Trophoblast cell (in vitro differentiated cells and primary cell): ENCODE measurements at regions not wholly inside any gene's neighbourhood (a gene's known extent, or its start where the extent isn't known, plus 50 kb on each side); places are given as distances from the start of the nearest gene placed in this dataset.

Experiments used
- DNase-seq, 2 donors: peaks; one replicate each; pipeline ENCODE4 v3.0.0-alpha.2; 2016
- H2AFZ ChIP-seq: 2 replicates; pipeline ENCODE4 v1.6.1; 2013; ENCODE audit warnings: low read length, moderate library complexity, mild to moderate bottlenecking; ENCODE audit not compliant: insufficient read depth, poor library complexity
- H2AK5ac ChIP-seq: 2 replicates; pipeline ENCODE4 v1.6.1; 2013; ENCODE audit warnings: mild to moderate bottlenecking, low read length
- H2BK120ac ChIP-seq: 2 replicates; pipeline ENCODE4 v1.6.1; 2013; ENCODE audit warnings: low read length, mild to moderate bottlenecking, moderate library complexity; ENCODE audit not compliant: insufficient read depth, poor library complexity
- H2BK12ac ChIP-seq: 2 replicates; pipeline ENCODE4 v1.6.1; 2013; ENCODE audit warnings: mild to moderate bottlenecking, low read length, moderate library complexity
- H2BK5ac ChIP-seq: 2 replicates; pipeline ENCODE4 v1.6.1; 2013; ENCODE audit warnings: low read length, low read depth, moderate library complexity, mild to moderate bottlenecking; ENCODE audit not compliant: poor library complexity
- H3K14ac ChIP-seq: 2 replicates; pipeline ENCODE4 v1.6.1; 2013; ENCODE audit warnings: mild to moderate bottlenecking, low read length
- H3K18ac ChIP-seq: 2 replicates; pipeline ENCODE4 v1.6.1; 2013; ENCODE audit warnings: mild to moderate bottlenecking, low read length
- H3K23ac ChIP-seq: 2 replicates; pipeline ENCODE4 v1.6.1; 2013; ENCODE audit warnings: low read length
- H3K27ac ChIP-seq: 2 replicates; pipeline ENCODE4 v1.5.1; 2013; ENCODE audit warnings: low read depth, mild to moderate bottlenecking, inconsistent platforms, low read length, moderate library complexity
- H3K27me3 ChIP-seq: 2 replicates; pipeline ENCODE4 v1.6.1; 2013; ENCODE audit warnings: inconsistent platforms, mild to moderate bottlenecking, low read length, moderate library complexity; ENCODE audit not compliant: insufficient read depth
- H3K36me3 ChIP-seq, 2 experiments: 1 replicate in 1 of 2; 2 replicates in 1 of 2; pipeline ENCODE4 v1.6.1; 2013; ENCODE audit warnings: low read length in 2 of 2, mild to moderate bottlenecking in 2 of 2, moderate library complexity in 1 of 2; ENCODE audit not compliant: insufficient read depth in 2 of 2, control insufficient read depth in 1 of 2
- H3K4ac ChIP-seq: 2 replicates; pipeline ENCODE4 v1.6.1; 2013; ENCODE audit warnings: low read depth, mild to moderate bottlenecking, low read length, moderate library complexity
- H3K4me1 ChIP-seq, 2 experiments: 1 replicate in 1 of 2; 2 replicates in 1 of 2; pipeline ENCODE4 v1.6.1; 2013; ENCODE audit warnings: low read length in 2 of 2, mild to moderate bottlenecking in 2 of 2, moderate library complexity in 1 of 2; ENCODE audit not compliant: insufficient read depth in 2 of 2, control insufficient read depth in 1 of 2
- H3K4me2 ChIP-seq: 2 replicates; pipeline ENCODE4 v1.6.1; 2013; ENCODE audit warnings: inconsistent platforms, mild to moderate bottlenecking, low read length, moderate library complexity
- H3K4me3 ChIP-seq: 2 replicates; pipeline ENCODE4 v1.5.1; 2013; ENCODE audit warnings: mild to moderate bottlenecking, low read depth, low read length, inconsistent platforms
- H3K79me1 ChIP-seq: one replicate; pipeline ENCODE4 v1.6.1; 2013; ENCODE audit warnings: low read length
- H3K79me2 ChIP-seq: 2 replicates; pipeline ENCODE4 v1.6.1; 2013; ENCODE audit warnings: low read length, mild to moderate bottlenecking; ENCODE audit not compliant: control insufficient read depth, insufficient read depth, poor library complexity
- H3K9ac ChIP-seq: 2 replicates; pipeline ENCODE4 v1.6.1; 2013; ENCODE audit warnings: mild to moderate bottlenecking, low read length
- H3K9me3 ChIP-seq: 2 replicates; pipeline ENCODE4 v1.6.1; 2013; ENCODE audit warnings: low read depth, mild to moderate bottlenecking, control low read depth, inconsistent platforms, low read length; ENCODE audit not compliant: insufficient read depth
- H4K12ac ChIP-seq: 2 replicates; pipeline ENCODE4 v1.6.1; 2013; ENCODE audit warnings: low read depth, mild to moderate bottlenecking, low read length, moderate library complexity
- H4K8ac ChIP-seq: 2 replicates; pipeline ENCODE4 v1.6.1; 2013; ENCODE audit warnings: low read depth, mild to moderate bottlenecking, low read length, moderate library complexity
- H4K91ac ChIP-seq: one replicate; pipeline ENCODE4 v1.6.1; 2013; ENCODE audit warnings: low read depth, mild to moderate bottlenecking, low read length, moderate library complexity
- WGBS: extraction: QIAGEN DNeasy Blood & Tissue Kit; methylation state at CpG from one replicate; pipeline ENCODE4 v1.1.7; 2013; ENCODE audit warnings: missing lambda C conversion rate; ENCODE audit not compliant: insufficient read length, insufficient coverage; ENCODE audit errors: extremely low coverage; 5-methylcytosine and 5-hydroxymethylcytosine counted together

DNA sequence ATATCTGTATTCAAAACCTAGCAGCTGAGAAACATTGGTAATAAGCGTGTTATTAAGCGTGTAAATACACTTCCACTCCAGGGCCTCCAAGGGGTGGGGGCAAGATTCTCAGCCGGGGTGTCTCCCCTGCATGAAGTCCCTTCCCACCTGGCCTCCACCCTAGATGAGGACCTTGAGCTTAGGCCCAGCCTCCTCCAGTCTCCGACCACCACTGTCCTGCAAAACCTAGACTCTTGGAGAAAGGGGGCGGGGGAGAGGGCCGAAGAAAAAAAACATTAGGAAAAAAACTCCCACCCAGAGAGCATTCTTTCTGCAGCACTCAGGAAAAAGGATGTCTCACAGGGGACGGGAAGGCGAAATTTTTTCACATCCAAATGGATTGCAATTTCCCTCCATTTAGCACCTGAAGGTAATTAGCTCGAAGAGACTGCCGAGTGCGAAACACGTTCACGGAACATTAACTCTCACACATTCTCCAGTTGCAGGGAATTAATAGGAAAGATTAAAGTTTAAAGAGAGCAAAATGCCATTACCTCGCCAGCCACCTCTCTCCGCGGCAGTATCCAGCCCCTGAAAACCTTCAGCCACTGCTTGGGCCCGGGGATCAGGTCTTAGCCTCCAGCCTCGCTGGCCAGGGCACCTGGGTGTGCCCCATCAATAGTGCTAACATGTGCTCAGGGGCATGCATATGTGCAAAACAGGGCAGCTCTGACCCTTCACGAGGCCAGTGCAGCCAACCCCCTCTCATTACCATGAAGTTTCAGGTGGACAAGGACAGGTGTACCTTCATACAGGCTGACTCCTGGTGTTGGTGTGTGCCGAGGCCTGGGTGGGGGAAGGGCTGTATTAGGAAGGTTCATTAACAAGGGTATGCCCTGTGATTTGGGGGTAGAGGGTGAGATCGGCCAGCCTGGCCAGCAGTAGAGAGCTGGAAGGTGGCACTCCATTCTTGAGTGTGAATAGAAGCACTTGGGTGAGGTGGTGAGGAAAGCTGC is 77.2 kb downstream of the HIF1AN start:
- Histone ChIP-seq H3K79me1 (no peaks in the 10 kb centered on the region), H3K23ac (no peak overlapping the region), H3K4ac (no peak overlapping the region), H4K91ac (no peak overlapping the region), H3K9me3 (peaks cover 3% of the 10 kb centered on the region), H4K8ac (no peak overlapping the region), H2AK5ac (no peak overlapping the region), H2BK120ac (no peak overlapping the region), H3K4me3 (no peak overlapping the region), H3K27ac (no peak overlapping the region), H3K9ac (no peak overlapping the region), H2BK12ac (no peak overlapping the region), H3K18ac (no peak overlapping the region), H2AFZ (no peak overlapping the region), H3K36me3 (no peaks in the 10 kb centered on the region), H4K12ac (no peak overlapping the region), H3K4me1 (no peaks in the 10 kb centered on the region), H3K27me3 (no peaks in the 10 kb centered on the region), H3K4me2 (no peak overlapping the region), H3K14ac (no peak overlapping the region), H3K79me2 (no peaks in the 10 kb centered on the region), H2BK5ac (no peak overlapping the region)
- no CpG with 5 or more reads among the region's 21 CpGs for WGBS
- DNase-seq, result no peak

DNA sequence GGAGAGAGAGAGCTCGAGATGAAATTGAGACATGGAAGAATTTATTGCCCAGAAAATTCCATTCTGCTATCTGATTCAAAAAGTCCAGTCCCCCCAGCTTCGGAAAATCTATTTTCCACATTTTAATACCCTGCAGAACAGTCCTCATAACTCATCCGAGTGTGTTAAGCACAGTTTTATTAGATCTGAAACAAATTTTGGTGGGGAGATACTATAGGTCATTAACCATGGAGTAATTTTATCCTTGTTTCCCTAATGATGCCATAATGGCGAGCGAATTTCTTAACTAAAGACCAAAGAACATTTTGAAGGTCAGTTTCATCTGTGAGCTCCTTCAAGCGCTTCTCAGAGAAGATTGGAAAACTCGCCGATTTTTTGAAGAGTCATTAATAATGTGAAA is 78.1 kb downstream of the HIF1AN start:
- Histone ChIP-seq H3K23ac (no peak overlapping the region), H3K9me3 (peaks cover 3% of the 10 kb centered on the region), H2BK12ac (no peak overlapping the region), H3K18ac (no peak overlapping the region), H3K27me3 (no peaks in the 10 kb centered on the region), H3K4me2 (no peak overlapping the region), H3K4ac (no peak overlapping the region), H3K4me3 (no peak overlapping the region), H3K79me2 (no peaks in the 10 kb centered on the region), H4K91ac (no peak overlapping the region), H2BK120ac (no peak overlapping the region), H3K27ac (no peak overlapping the region), H4K8ac (no peak overlapping the region), H3K14ac (no peak overlapping the region), H3K36me3 (no peaks in the 10 kb centered on the region), H2AK5ac (no peak overlapping the region), H3K4me1 (no peaks in the 10 kb centered on the region), H4K12ac (no peak overlapping the region), H3K79me1 (no peaks in the 10 kb centered on the region), H3K9ac (no peak overlapping the region), H2AFZ (no peak overlapping the region), H2BK5ac (no peak overlapping the region)
- WGBS, result no CpG with 5 or more reads among the region's 8 CpGs
- no peak for DNase-seq

DNA sequence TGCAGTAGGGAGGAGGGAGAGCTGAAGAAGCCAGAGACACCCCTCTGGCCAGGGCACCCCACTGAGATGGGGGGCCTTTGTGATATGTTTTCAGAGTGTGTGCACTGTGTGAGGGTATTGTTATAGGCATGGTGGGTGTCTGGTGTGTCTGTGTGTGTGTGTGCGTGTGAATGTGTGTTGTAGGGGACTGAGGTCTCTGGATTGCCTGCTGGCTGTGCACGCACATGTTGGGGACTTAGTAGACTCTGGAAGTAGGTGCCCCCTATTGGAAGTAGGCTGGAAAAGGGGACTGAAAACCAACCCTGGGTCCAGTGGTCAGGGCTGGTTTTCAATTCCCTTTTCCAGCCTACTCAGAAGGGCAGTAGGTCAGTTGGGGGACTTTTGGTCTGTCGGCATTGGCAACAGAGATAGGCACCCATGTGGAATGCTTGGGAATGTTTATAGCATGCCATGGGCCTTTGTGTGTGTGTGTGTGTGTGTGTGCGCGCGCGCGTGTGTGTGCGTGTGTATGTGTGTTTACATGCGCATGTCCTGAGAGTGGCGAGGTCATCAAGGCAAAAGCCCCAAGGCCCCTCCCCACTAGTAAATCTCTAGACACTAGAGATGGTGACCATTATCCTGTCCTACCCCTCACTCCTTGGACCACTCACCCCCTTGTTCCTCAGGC is 78.8 kb downstream of the HIF1AN start:
- Histone ChIP-seq H3K4me3 (no peak overlapping the region), H2BK5ac (no peak overlapping the region)
- WGBS, result no CpG with 5 or more reads among the region's 11 CpGs

DNA sequence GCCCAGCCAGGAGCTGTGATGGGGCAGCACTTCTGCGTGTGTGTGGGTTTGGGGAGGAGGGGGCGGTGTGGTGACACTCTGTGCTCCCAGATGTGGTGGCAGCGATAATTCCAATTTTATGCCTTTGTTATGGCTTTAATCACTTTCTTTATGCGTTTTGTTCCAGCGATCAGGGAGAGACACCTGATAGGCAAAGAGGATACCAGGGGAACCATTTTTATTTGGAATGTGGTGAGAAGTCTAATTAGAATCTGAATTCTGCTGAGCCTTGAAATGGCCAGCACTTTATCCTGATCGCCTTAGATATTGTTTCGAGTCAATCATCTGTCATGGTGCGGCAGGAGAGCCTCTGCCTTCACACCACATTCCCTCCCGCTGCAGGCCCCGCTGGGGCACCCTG is 79.5 kb downstream of the HIF1AN start:
- Histone ChIP-seq H2AK5ac (no peak overlapping the region), H3K14ac (no peak overlapping the region), H4K12ac (no peak overlapping the region), H3K18ac (no peak overlapping the region), H3K9me3 (peaks cover 3% of the 10 kb centered on the region), H3K4ac (no peak overlapping the region), H3K4me3 (no peak overlapping the region), H3K4me2 (no peak overlapping the region), H3K9ac (no peak overlapping the region), H3K27me3 (no peaks in the 10 kb centered on the region), H2BK5ac (no peak overlapping the region), H2AFZ (no peak overlapping the region), H3K27ac (no peak overlapping the region), H4K91ac (no peak overlapping the region), H3K4me1 (no peaks in the 10 kb centered on the region), H2BK12ac (no peak overlapping the region), H2BK120ac (no peak overlapping the region), H3K79me2 (no peaks in the 10 kb centered on the region), H3K36me3 (no peaks in the 10 kb centered on the region), H3K79me1 (no peaks in the 10 kb centered on the region), H3K23ac (no peak overlapping the region), H4K8ac (no peak overlapping the region)
- WGBS, result no CpG with 5 or more reads among the region's 10 CpGs
- DNase-seq, result no peak

More for the DNA sequence above, 78.8 kb downstream of the HIF1AN start:
- H3K4me1 ChIP-seq, result no peaks in the 10 kb centered on the region
- H4K8ac ChIP-seq, result no peak overlapping the region
- H3K23ac ChIP-seq, result no peak overlapping the region
- no peaks in the 10 kb centered on the region for H3K79me1 ChIP-seq
- H2AK5ac ChIP-seq, result no peak overlapping the region
- no peaks in the 10 kb centered on the region for H3K27me3 ChIP-seq
- H2BK12ac ChIP-seq, result no peak overlapping the region
- no peaks in the 10 kb centered on the region for H3K36me3 ChIP-seq
- no peak overlapping the region for H3K4ac ChIP-seq
- H2AFZ ChIP-seq, result no peak overlapping the region
- H2BK120ac ChIP-seq, result no peak overlapping the region
- H4K91ac ChIP-seq, result no peak overlapping the region
- H3K9me3 ChIP-seq, result peaks cover 3% of the 10 kb centered on the region
- no peak overlapping the region for H3K18ac ChIP-seq
- H3K27ac ChIP-seq, result no peak overlapping the region
- H3K4me2 ChIP-seq, result no peak overlapping the region
- H3K9ac ChIP-seq, result no peak overlapping the region
- no peaks in the 10 kb centered on the region for H3K79me2 ChIP-seq
- DNase-seq, result no peak
- no peak overlapping the region for H3K14ac ChIP-seq
- no peak overlapping the region for H4K12ac ChIP-seq
